ENCODE measurements at regions not wholly inside any gene's neighbourhood (a gene's known extent, or its start where the extent isn't known, plus 50 kb on each side); places are given as distances from the start of the nearest gene placed in this dataset.

- H3K4me3 ChIP-seq (ENCODE audit: low read depth, low read length): no peak overlapping the region
- H3K27me3 ChIP-seq: peaks cover 20% of the 10 kb centered on the region
- no peak for TF ChIP-seq CTCF (IDR thresholded peaks at IDR 0.05; ENCODE audit: low read depth, low read length)
- H3K4me1 ChIP-seq: no peaks in the 10 kb centered on the region
- H3K36me3 ChIP-seq: no peaks in the 10 kb centered on the region
- DNase-seq: no peak
- no peaks in the 10 kb centered on the region for H3K9me3 ChIP-seq
Measured at GRCh38 chr16:73921295-73921694, 375.3 kb upstream of the PSMD7 start.

GRCh38 chr16:73916829-73917594, 379.6 kb upstream of the PSMD7 start:
- Histone ChIP-seq H3K9me3 (no peaks in the 10 kb centered on the region), H3K4me1 (no peaks in the 10 kb centered on the region), H3K27me3 (peaks cover 25% of the 10 kb centered on the region), H3K36me3 (no peaks in the 10 kb centered on the region), H3K4me3 (ENCODE audit: low read depth, low read length) (no peak overlapping the region)
- TF ChIP-seq CTCF (IDR thresholded peaks at IDR 0.05; ENCODE audit: low read depth, low read length): no peak
- DNase-seq: no peak

- TF ChIP-seq CTCF (IDR thresholded peaks at IDR 0.05; ENCODE audit: low read depth, low read length): no peak
- DNase-seq: no peak
- no peak overlapping the region for H3K4me3 ChIP-seq (ENCODE audit: low read depth, low read length)
- no peaks in the 10 kb centered on the region for H3K9me3 ChIP-seq
- no peaks in the 10 kb centered on the region for H3K4me1 ChIP-seq
- peaks cover 29% of the 10 kb centered on the region for H3K27me3 ChIP-seq
- H3K36me3 ChIP-seq: no peaks in the 10 kb centered on the region
Measured at GRCh38 chr16:73915935-73916334, 380.7 kb upstream of the PSMD7 start.

- no peak overlapping the region for H3K4me3 ChIP-seq (ENCODE audit: low read depth, low read length)
- H3K27me3 ChIP-seq: peaks cover 35% of the 10 kb centered on the region
- H3K9me3 ChIP-seq: no peaks in the 10 kb centered on the region
- H3K4me1 ChIP-seq: no peaks in the 10 kb centered on the region
- no peaks in the 10 kb centered on the region for H3K36me3 ChIP-seq
- no peak for TF ChIP-seq CTCF (IDR thresholded peaks at IDR 0.05; ENCODE audit: low read depth, low read length)
- no peak for DNase-seq
Measured at GRCh38 chr16:73915140-73915539, 381.5 kb upstream of the PSMD7 start.

- DNase-seq: no peak
- Histone ChIP-seq H3K4me1 (no peaks in the 10 kb centered on the region), H3K4me3 (ENCODE audit: low read depth, low read length) (no peak overlapping the region), H3K27me3 (peaks cover 34% of the 10 kb centered on the region), H3K9me3 (no peaks in the 10 kb centered on the region), H3K36me3 (no peaks in the 10 kb centered on the region)
- TF ChIP-seq CTCF (IDR thresholded peaks at IDR 0.05; ENCODE audit: low read depth, low read length): no peak
Measured at GRCh38 chr16:73912850-73913249, 383.8 kb upstream of the PSMD7 start.

- no peaks in the 10 kb centered on the region for H3K9me3 ChIP-seq
- H3K4me3 ChIP-seq (ENCODE audit: low read depth, low read length): no peak overlapping the region
- no peak for TF ChIP-seq CTCF (IDR thresholded peaks at IDR 0.05; ENCODE audit: low read depth, low read length)
- H3K27me3 ChIP-seq: peaks cover 32% of the 10 kb centered on the region
- DNase-seq: no peak
- no peaks in the 10 kb centered on the region for H3K4me1 ChIP-seq
- no peaks in the 10 kb centered on the region for H3K36me3 ChIP-seq
Measured at GRCh38 chr16:73912281-73912680, 384.3 kb upstream of the PSMD7 start.
